Body of pancreas (tissue), 4 donors: ENCODE measurements at regions not wholly inside any gene's neighbourhood (a gene's known extent, or its start where the extent isn't known, plus 50 kb on each side); places are given as distances from the start of the nearest gene placed in this dataset.

ENCODE experiments used
- POLR2A ChIP-seq, 3 donors: fragments of 450-650 bp; IDR thresholded peaks; one replicate each; pipeline ENCODE4 v1.6.1; 2016; ENCODE audit warnings: antibody characterized with exemption in 3 of 3, mild to moderate bottlenecking in 2 of 3
- TF ChIP-seq, protein P1 (sequence below), 7 experiments: fragments of 450-650 bp in 4 of 7; fragments of 200-600 bp in 3 of 7; sonication (generic) in 3 of 7; IDR thresholded peaks; one replicate each; pipeline ENCODE4 v1.5.1; 2016 to 2019; ENCODE audit warnings: antibody characterized with exemption in 7 of 7

DNA sequence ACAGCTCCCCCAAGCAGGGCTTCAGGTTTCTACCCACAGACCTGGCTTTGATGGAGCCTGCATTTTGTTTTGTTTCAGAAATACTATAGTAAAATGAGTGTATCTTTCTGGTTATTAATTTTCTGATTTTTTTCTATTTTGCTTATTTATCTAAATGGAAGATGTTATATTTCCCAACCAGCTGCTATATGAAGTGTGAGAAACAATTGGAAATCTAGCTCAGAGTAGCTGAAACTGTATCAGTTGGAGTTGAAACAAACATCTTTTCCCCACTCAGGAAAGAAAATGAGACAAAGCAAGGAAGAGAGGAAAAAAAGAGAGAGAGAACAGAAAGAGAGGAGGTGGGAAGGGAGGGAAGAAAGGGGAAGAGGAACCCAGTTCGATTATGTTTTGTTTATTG, 358.5 kb upstream of the ZNF507 start:
- TF ChIP-seq, protein P1, sequence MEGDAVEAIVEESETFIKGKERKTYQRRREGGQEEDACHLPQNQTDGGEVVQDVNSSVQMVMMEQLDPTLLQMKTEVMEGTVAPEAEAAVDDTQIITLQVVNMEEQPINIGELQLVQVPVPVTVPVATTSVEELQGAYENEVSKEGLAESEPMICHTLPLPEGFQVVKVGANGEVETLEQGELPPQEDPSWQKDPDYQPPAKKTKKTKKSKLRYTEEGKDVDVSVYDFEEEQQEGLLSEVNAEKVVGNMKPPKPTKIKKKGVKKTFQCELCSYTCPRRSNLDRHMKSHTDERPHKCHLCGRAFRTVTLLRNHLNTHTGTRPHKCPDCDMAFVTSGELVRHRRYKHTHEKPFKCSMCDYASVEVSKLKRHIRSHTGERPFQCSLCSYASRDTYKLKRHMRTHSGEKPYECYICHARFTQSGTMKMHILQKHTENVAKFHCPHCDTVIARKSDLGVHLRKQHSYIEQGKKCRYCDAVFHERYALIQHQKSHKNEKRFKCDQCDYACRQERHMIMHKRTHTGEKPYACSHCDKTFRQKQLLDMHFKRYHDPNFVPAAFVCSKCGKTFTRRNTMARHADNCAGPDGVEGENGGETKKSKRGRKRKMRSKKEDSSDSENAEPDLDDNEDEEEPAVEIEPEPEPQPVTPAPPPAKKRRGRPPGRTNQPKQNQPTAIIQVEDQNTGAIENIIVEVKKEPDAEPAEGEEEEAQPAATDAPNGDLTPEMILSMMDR (IDR thresholded peaks at IDR 0.05), result no peak
- no peak for TF ChIP-seq POLR2A (IDR thresholded peaks at IDR 0.05)
